ENCODE measurements at regions not wholly inside any gene's neighbourhood (a gene's known extent, or its start where the extent isn't known, plus 50 kb on each side); places are given as distances from the start of the nearest gene placed in this dataset.

DNA sequence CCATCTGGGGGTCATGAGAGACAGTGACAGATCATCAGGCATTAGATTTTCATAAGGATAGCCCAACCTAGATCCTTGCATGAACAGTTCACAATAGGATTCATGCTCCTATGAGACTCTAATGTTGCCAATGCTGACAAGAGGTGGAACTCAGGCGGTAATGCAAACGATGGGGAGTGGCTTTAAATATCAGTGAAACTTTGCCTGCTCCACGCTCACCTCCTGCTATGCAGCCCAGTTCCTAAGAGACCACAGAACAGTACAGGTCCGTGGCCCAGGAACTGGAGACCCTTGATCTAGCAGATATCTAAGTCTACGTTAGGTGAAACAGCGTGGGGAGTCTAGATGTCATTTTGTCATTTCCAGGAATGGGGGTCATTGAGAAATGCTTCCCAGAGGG is 165.7 kb downstream of the OR13H1 start:
- CTCF ChIA-PET (ENCODE audit: low intra/inter-chr PET ratio, low total read pairs) = no interaction called here
- FAIRE-seq (no peak), ATAC-seq (no peak), DNase-seq (ENCODE audit: low spot score) (no peak)
- in situ Hi-C loops (cut with HindIII; ENCODE audit: extremely low pct_ligation_motif_present, low pct_unique_long_range_greater_than_20kb) (no loop called here), intact Hi-C loops (cut with micrococcal nuclease; ENCODE audit: unreplicated experiment) (no loop called here)
- Histone ChIP-seq H3K4me1 (ENCODE audit: insufficient read depth, low read length) (no peaks in the 10 kb centered on the region), H2AFZ (ENCODE audit: low read length) (no peak overlapping the region), H3K9ac (ENCODE audit: insufficient read depth, low read depth, low read length) (no peak overlapping the region), H3K36me3 (replicated peaks in 1 of 2; ENCODE audit: control insufficient read depth in 1 of 2, insufficient read depth in 2 of 2, low read length in 2 of 2) (no peaks in the 10 kb centered on the region), H3K4me2 (ENCODE audit: low read depth, low read length) (no peak overlapping the region), H3K9me3 (ENCODE audit: low read length) (no peaks in the 10 kb centered on the region), H3K4me3 (replicated peaks in 1 of 3; ENCODE audit: insufficient read depth in 1 of 3, low read depth in 2 of 3, low read length in 3 of 3) (no peak overlapping the region), H4K20me1 (ENCODE audit: insufficient read depth, low read length) (no peaks in the 10 kb centered on the region), H3K27ac (ENCODE audit: extremely low read length, insufficient read depth, low read length) (no peak overlapping the region), H3K27me3 (ENCODE audit: control insufficient read depth in 1 of 2, insufficient read depth in 2 of 2, low read length in 2 of 2) (no peaks in the 10 kb centered on the region), H3K79me2 (ENCODE audit: insufficient read depth, low read length) (no peaks in the 10 kb centered on the region)
- WGBS (ENCODE audit: low lambda C conversion rate) = 100% methylated on average over 2 of the region's 6 CpGs
- BruUV-seq (replicated peaks) = no TSS peak
- POLR2A ChIA-PET = no interaction called here
- TF ChIP-seq KIAA2018 (CRISPR knock-in tag; IDR thresholded peaks at IDR 0.05; ENCODE audit: borderline replicate concordance) (no peak), IRX3 (CRISPR knock-in tag; IDR thresholded peaks at IDR 0.05; ENCODE audit: borderline replicate concordance, low read depth) (no peak), ZNF562 (CRISPR knock-in tag; IDR thresholded peaks at IDR 0.05; ENCODE audit: borderline replicate concordance) (no peak), THYN1 (CRISPR knock-in tag; IDR thresholded peaks at IDR 0.05; ENCODE audit: borderline replicate concordance, low read depth) (no peak), ADNP (CRISPR knock-in tag; IDR thresholded peaks at IDR 0.05) (no peak), MTF1 (CRISPR knock-in tag; IDR thresholded peaks at IDR 0.05) (no peak), FUBP1 (CRISPR knock-in tag; IDR thresholded peaks at IDR 0.05; ENCODE audit: borderline replicate concordance) (no peak), SP140L (CRISPR knock-in tag; IDR thresholded peaks at IDR 0.05; ENCODE audit: borderline replicate concordance) (no peak), ZFYVE20 (CRISPR knock-in tag; IDR thresholded peaks at IDR 0.05; ENCODE audit: borderline replicate concordance, low read depth) (no peak)
- TF ChIP-seq, protein P1, sequence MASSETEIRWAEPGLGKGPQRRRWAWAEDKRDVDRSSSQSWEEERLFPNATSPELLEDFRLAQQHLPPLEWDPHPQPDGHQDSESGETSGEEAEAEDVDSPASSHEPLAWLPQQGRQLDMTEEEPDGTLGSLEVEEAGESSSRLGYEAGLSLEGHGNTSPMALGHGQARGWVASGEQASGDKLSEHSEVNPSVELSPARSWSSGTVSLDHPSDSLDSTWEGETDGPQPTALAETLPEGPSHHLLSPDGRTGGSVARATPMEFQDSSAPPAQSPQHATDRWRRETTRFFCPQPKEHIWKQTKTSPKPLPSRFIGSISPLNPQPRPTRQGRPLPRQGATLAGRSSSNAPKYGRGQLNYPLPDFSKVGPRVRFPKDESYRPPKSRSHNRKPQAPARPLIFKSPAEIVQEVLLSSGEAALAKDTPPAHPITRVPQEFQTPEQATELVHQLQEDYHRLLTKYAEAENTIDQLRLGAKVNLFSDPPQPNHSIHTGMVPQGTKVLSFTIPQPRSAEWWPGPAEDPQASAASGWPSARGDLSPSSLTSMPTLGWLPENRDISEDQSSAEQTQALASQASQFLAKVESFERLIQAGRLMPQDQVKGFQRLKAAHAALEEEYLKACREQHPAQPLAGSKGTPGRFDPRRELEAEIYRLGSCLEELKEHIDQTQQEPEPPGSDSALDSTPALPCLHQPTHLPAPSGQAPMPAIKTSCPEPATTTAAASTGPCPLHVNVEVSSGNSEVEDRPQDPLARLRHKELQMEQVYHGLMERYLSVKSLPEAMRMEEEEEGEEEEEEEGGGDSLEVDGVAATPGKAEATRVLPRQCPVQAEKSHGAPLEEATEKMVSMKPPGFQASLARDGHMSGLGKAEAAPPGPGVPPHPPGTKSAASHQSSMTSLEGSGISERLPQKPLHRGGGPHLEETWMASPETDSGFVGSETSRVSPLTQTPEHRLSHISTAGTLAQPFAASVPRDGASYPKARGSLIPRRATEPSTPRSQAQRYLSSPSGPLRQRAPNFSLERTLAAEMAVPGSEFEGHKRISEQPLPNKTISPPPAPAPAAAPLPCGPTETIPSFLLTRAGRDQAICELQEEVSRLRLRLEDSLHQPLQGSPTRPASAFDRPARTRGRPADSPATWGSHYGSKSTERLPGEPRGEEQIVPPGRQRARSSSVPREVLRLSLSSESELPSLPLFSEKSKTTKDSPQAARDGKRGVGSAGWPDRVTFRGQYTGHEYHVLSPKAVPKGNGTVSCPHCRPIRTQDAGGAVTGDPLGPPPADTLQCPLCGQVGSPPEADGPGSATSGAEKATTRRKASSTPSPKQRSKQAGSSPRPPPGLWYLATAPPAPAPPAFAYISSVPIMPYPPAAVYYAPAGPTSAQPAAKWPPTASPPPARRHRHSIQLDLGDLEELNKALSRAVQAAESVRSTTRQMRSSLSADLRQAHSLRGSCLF (CRISPR knock-in tag; IDR thresholded peaks at IDR 0.05; ENCODE audit: borderline replicate concordance) = no peak

Data from HepG2 (cell line).